ENCODE measurements at regions not wholly inside any gene's neighbourhood (a gene's known extent, or its start where the extent isn't known, plus 50 kb on each side); places are given as distances from the start of the nearest gene placed in this dataset.

GRCh38 chr17:33473061-33473460, 180.0 kb upstream of the ASIC2 start:
- Histone ChIP-seq H3K4me1 (ENCODE audit: low read depth) (no peaks in the 10 kb centered on the region), H3K4me3 (no peak overlapping the region), H3K36me3 (ENCODE audit: low read depth) (no peaks in the 10 kb centered on the region), H3K9me3 (no peaks in the 10 kb centered on the region)
- TF ChIP-seq CTCF (IDR thresholded peaks at IDR 0.05), result no peak
- intact Hi-C loops (cut with DNase I, micrococcal nuclease), result no loop called here
- DNase-seq (no peak), ATAC-seq (no peak)

GRCh38 chr17:33474789-33475188, 181.7 kb upstream of the ASIC2 start:
- no peak for ATAC-seq
- intact Hi-C loops (cut with DNase I, micrococcal nuclease), result no loop called here

GRCh38 chr17:33475594-33475993, 182.5 kb upstream of the ASIC2 start:
- no peak for ATAC-seq
- DNase-seq, result no peak
- no peaks in the 10 kb centered on the region for H3K36me3 ChIP-seq (ENCODE audit: low read depth)
- TF ChIP-seq CTCF (IDR thresholded peaks at IDR 0.05), result no peak
- intact Hi-C loops (cut with DNase I, micrococcal nuclease), result no loop called here
- no peak overlapping the region for H3K4me3 ChIP-seq
- H3K4me1 ChIP-seq (ENCODE audit: low read depth), result no peaks in the 10 kb centered on the region
- no peaks in the 10 kb centered on the region for H3K9me3 ChIP-seq

More at GRCh38 chr17:33474789-33475188, 181.7 kb upstream of the ASIC2 start:
- TF ChIP-seq CTCF (IDR thresholded peaks at IDR 0.05), result no peak
- Histone ChIP-seq H3K4me3 (no peak overlapping the region), H3K4me1 (ENCODE audit: low read depth) (no peaks in the 10 kb centered on the region), H3K9me3 (no peaks in the 10 kb centered on the region), H3K36me3 (ENCODE audit: low read depth) (no peaks in the 10 kb centered on the region)
- DNase-seq, result no peak

GRCh38 chr17:33481652-33482051, 188.6 kb upstream of the ASIC2 start:
- no peaks in the 10 kb centered on the region for H3K4me1 ChIP-seq (ENCODE audit: low read depth)
- H3K4me3 ChIP-seq, result no peak overlapping the region
- no peaks in the 10 kb centered on the region for H3K9me3 ChIP-seq
- no peak for TF ChIP-seq CTCF (IDR thresholded peaks at IDR 0.05)
- no peak for ATAC-seq
- no peaks in the 10 kb centered on the region for H3K36me3 ChIP-seq (ENCODE audit: low read depth)
- intact Hi-C loops (cut with DNase I, micrococcal nuclease), result no loop called here
- DNase-seq, result no peak

GRCh38 chr17:33482636-33483035, 189.5 kb upstream of the ASIC2 start:
- H3K4me1 ChIP-seq (ENCODE audit: low read depth), result no peaks in the 10 kb centered on the region
- no peaks in the 10 kb centered on the region for H3K36me3 ChIP-seq (ENCODE audit: low read depth)
- intact Hi-C loops (cut with DNase I, micrococcal nuclease), result no loop called here
- H3K4me3 ChIP-seq, result no peak overlapping the region
- TF ChIP-seq CTCF (IDR thresholded peaks at IDR 0.05), result no peak
- DNase-seq, result no peak
- ATAC-seq, result no peak
- H3K9me3 ChIP-seq, result no peaks in the 10 kb centered on the region

- no peak for ATAC-seq
- DNase-seq, result no peak
- no peaks in the 10 kb centered on the region for H3K4me1 ChIP-seq (ENCODE audit: low read depth)
- H3K36me3 ChIP-seq (ENCODE audit: low read depth), result no peaks in the 10 kb centered on the region
- TF ChIP-seq CTCF (IDR thresholded peaks at IDR 0.05), result no peak
- H3K4me3 ChIP-seq, result no peak overlapping the region
- H3K9me3 ChIP-seq, result no peaks in the 10 kb centered on the region
- intact Hi-C loops (cut with DNase I, micrococcal nuclease), result no loop called here
Measured at GRCh38 chr17:33484559-33484958, 191.5 kb upstream of the ASIC2 start.
